Activated CD8-positive, alpha-beta T cell treated with anti-CD3 and anti-CD28 coated beads, Interleukin-2, amount 10 ng/mL, durations not matched to agents 7 days and 5 days (primary cell): ENCODE measurements at regions not wholly inside any gene's neighbourhood (a gene's known extent, or its start where the extent isn't known, plus 50 kb on each side); places are given as distances from the start of the nearest gene placed in this dataset.

ENCODE experiments used
- ATAC-seq: fragments of 150-1000 bp; cut with Tn5 transposase; one replicate; pipeline ENCODE4 v1.10.0; 2021; ENCODE audit warnings: moderate library complexity
- CTCF ChIA-PET: fragments of 350-600 bp; sonication (Branson Sonifier 250); formaldehyde crosslinking; loops from one replicate; lab custom pipeline; 2021; ENCODE audit warnings: antibody characterized with exemption; lab: Charles Lee
- POLR2A ChIA-PET: fragments of 350-600 bp; sonication (Branson Sonifier 250); formaldehyde crosslinking; loops from one replicate; lab custom pipeline; 2021; ENCODE audit warnings: antibody characterized with exemption; lab: Charles Lee
- DNase-seq: peaks from one replicate; pipeline ENCODE4 v3.0.0-alpha.2; 2020
- H3K27ac Mint-ChIP-seq: one replicate; pipeline ENCODE4 v1.8.0; 2021; ENCODE audit warnings: mild to moderate bottlenecking, mixed read lengths
- H3K27me3 Mint-ChIP-seq: one replicate; pipeline ENCODE4 v1.8.0; 2021; ENCODE audit warnings: low read depth, mixed read lengths
- H3K36me3 Mint-ChIP-seq: one replicate; pipeline ENCODE4 v1.8.0; 2021; ENCODE audit warnings: low read depth, mixed read lengths
- H3K4me1 Mint-ChIP-seq: one replicate; pipeline ENCODE4 v1.8.0; 2021; ENCODE audit warnings: low read depth, mixed read lengths
- H3K4me3 Mint-ChIP-seq: one replicate; pipeline ENCODE4 v1.8.0; 2021; ENCODE audit warnings: mild to moderate bottlenecking, mixed read lengths
- H3K9me3 Mint-ChIP-seq: one replicate; pipeline ENCODE4 v1.8.0; 2022; ENCODE audit warnings: mixed read lengths; ENCODE audit not compliant: insufficient read depth

DNA sequence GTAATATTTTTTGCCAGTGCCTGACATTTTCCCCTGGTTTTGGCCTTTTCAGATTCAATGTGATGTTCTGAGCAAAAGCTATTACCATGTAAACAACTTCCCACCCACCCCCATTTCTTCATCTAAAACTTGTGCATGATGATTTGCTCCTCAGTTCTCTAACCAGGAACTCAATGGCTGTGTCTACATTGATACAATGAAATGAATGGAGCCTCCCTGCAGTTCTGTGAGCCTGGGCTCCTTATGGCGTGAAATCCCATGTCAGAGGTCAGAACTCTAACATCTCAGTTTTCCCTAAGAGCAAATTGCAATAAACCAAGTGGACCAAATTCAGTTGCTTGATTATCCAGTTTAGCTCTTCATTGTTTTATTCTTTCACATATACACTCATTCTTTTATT lies 534.8 kb upstream of the LCORL start:
- H3K27me3 Mint-ChIP-seq, result no peaks in the 10 kb centered on the region
- no peak overlapping the region for H3K27ac Mint-ChIP-seq
- ChIA-PET CTCF (no interaction called here), POLR2A (no interaction called here)
- DNase-seq (no peak), ATAC-seq (no peak)
- no peaks in the 10 kb centered on the region for H3K4me1 Mint-ChIP-seq
- no peak overlapping the region for H3K4me3 Mint-ChIP-seq
- H3K9me3 Mint-ChIP-seq, result no peaks in the 10 kb centered on the region
- H3K36me3 Mint-ChIP-seq, result no peaks in the 10 kb centered on the region

DNA sequence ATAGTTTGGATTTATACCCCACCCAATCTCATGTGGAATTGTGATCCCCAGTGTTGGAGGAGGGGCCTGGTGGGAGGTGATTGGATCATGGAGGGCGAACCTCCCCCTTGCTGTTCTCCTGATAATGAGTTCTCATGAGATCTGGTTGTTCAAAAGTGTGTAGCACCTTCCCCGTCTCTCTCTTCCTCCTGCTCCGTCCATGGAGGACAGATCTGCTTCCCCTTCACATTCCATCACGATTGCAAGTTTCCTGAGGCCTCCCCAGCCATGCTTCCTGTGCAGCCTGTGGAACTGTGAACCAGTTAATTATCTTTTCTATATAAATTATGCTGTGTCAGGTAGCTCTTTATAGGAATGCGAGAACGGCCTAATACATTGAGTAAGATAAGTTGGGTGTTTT lies 518.8 kb upstream of the LCORL start:
- DNase-seq, result no peak
- no peak for ATAC-seq
- CTCF ChIA-PET, result no interaction called here
- H3K36me3 Mint-ChIP-seq, result no peaks in the 10 kb centered on the region
- no peaks in the 10 kb centered on the region for H3K27me3 Mint-ChIP-seq
- no peaks in the 10 kb centered on the region for H3K9me3 Mint-ChIP-seq
- H3K27ac Mint-ChIP-seq, result no peak overlapping the region
- no peaks in the 10 kb centered on the region for H3K4me1 Mint-ChIP-seq
- POLR2A ChIA-PET, result no interaction called here
- H3K4me3 Mint-ChIP-seq, result no peak overlapping the region

DNA sequence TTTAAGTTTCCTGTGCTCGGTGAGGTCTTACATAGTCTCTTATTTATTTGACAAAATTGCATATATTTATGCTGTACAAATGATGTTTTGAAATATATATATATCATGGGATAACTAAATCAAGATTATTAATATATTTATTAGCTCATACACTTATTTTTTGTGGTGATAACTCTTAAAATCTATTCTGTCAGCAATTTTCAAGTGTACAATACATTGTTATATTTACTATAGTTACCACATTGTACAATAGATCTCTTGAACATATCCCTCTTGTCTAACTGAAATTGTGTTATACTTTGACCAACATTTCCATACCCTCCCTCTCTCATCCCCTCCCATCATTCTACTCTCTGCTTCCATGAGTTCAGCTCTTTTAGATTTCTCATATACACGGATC lies 516.6 kb upstream of the LCORL start:
- H3K27ac Mint-ChIP-seq, result no peak overlapping the region
- H3K4me1 Mint-ChIP-seq, result no peaks in the 10 kb centered on the region
- H3K27me3 Mint-ChIP-seq, result no peaks in the 10 kb centered on the region
- no peaks in the 10 kb centered on the region for H3K9me3 Mint-ChIP-seq
- H3K36me3 Mint-ChIP-seq, result no peaks in the 10 kb centered on the region
- ATAC-seq (no peak), DNase-seq (no peak)
- ChIA-PET CTCF (no interaction called here), POLR2A (no interaction called here)
- no peak overlapping the region for H3K4me3 Mint-ChIP-seq

DNA sequence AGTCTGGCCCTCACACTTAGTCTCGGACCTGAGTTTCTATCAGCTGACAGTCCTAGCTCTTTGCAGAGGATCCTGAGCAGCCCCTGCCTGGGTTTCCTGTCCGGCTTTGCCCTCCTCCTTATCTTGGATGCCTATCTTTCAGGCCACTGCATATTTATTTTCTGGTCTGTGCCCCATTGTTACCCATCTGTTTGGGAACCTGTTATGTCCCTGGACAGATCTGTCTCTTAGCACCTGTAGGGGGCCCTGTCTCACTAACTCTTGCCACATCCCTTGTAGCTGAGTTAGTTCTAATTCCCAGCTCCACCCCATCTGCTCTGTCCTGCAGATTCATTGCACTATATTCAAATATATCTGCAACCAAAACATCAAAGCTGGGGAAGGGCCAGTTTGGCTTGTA lies 514.9 kb upstream of the LCORL start:
- no peaks in the 10 kb centered on the region for H3K4me1 Mint-ChIP-seq
- no peaks in the 10 kb centered on the region for H3K9me3 Mint-ChIP-seq
- H3K27me3 Mint-ChIP-seq, result no peaks in the 10 kb centered on the region
- CTCF ChIA-PET, result no interaction called here
- H3K4me3 Mint-ChIP-seq, result no peak overlapping the region
- H3K27ac Mint-ChIP-seq, result no peak overlapping the region
- POLR2A ChIA-PET, result no interaction called here
- DNase-seq, result no peak
- H3K36me3 Mint-ChIP-seq, result no peaks in the 10 kb centered on the region
- no peak for ATAC-seq

DNA sequence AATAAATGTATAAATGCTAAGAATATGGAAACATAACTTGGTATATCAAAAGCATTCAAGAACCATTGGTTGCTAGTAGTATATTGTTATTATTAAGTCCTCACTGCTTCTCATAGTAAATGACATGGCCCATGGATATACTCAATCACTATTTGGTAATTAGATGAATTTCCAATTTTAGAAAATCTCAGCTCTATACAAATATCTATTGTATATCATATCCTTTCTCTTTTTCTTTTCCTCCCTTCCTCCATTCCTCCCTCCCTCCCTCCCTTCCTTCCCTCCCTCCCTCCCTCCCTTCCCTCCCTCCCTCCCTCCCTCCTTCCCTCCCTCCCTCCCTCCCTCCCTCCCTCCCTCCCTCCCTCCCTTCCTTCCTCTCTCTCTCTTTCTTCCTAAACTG lies 514.4 kb upstream of the LCORL start:
- H3K36me3 Mint-ChIP-seq, result no peaks in the 10 kb centered on the region
- H3K4me3 Mint-ChIP-seq, result no peak overlapping the region
- H3K4me1 Mint-ChIP-seq, result no peaks in the 10 kb centered on the region
- H3K27me3 Mint-ChIP-seq, result no peaks in the 10 kb centered on the region
- H3K27ac Mint-ChIP-seq, result no peak overlapping the region
- H3K9me3 Mint-ChIP-seq, result no peaks in the 10 kb centered on the region
- ATAC-seq (no peak), DNase-seq (no peak)
- CTCF ChIA-PET, result no interaction called here
- POLR2A ChIA-PET, result no interaction called here

DNA sequence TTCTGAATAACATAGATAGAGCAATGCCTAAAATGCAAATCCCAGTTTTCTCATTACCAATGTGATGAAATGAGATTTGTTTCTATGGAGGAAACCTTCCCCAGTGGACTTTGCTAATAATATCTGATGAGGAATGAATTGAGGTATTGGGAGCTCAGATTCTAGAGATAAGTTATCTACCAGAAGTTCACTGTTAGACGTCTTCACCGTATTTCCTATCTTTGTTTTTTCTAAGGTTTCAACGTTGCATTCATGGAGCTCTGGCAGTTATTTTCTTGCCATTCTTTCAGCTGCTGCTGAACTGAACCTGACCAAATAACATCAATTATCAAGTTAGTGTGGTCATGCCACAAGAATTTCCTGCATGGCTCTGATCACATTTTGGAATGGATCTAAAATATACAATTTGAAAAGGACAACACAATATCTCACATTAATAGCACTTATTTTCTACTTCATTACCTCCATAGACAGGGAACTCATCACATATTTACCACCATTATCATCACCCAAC lies 511.8 kb upstream of the LCORL start:
- Mint-ChIP-seq H3K9me3 (no peaks in the 10 kb centered on the region), H3K36me3 (no peaks in the 10 kb centered on the region), H3K27ac (no peak overlapping the region), H3K4me3 (no peak overlapping the region), H3K4me1 (no peaks in the 10 kb centered on the region), H3K27me3 (no peaks in the 10 kb centered on the region)
- CTCF ChIA-PET, result no interaction called here
- DNase-seq (no peak), ATAC-seq (no peak)
- POLR2A ChIA-PET, result no interaction called here

DNA sequence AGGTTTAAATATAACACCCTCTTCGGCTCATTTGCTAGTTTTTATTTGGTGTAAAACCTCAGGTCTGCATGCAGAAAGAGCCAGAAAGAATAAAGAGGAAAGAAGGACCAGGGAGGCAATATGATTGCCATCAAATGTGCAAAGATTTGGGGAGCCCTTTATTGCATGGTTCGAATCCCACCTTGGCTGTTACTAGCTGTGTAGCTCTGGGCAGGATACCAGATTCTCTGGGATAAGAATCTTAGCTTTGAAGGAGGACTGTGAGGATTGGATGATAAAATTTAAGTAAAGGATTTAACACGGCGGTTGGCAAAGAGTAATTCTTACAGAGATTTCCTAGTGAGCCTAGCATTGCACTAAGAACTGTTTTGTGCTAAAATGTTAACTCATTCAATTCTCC lies 510.2 kb upstream of the LCORL start:
- no peak for DNase-seq
- Mint-ChIP-seq H3K4me3 (no peak overlapping the region), H3K27ac (no peak overlapping the region), H3K27me3 (no peaks in the 10 kb centered on the region), H3K4me1 (no peaks in the 10 kb centered on the region), H3K36me3 (no peaks in the 10 kb centered on the region), H3K9me3 (no peaks in the 10 kb centered on the region)
- ATAC-seq, result no peak
- CTCF ChIA-PET, result no interaction called here
- POLR2A ChIA-PET, result no interaction called here

DNA sequence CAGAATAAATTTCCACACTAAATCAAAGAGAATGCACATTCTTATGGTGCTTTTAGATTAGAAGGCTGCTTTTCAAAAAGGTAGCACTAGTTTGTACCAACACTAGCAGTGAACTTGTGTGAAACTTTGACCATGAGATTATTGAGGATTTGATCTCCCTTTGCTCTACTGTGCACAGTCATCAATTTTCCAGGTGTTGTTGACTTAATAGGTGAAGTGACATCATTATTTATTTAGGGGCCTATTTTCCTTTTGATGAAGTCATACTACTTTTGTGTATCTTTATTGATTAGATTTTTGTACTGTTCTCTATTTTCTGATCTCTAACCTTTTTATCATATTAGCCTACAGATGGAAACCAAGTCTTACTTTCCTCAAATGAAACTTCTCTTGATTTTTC lies 507.9 kb upstream of the LCORL start:
- CTCF ChIA-PET, result no interaction called here
- Mint-ChIP-seq H3K36me3 (no peaks in the 10 kb centered on the region), H3K4me1 (no peaks in the 10 kb centered on the region), H3K4me3 (no peak overlapping the region), H3K27ac (no peak overlapping the region), H3K9me3 (no peaks in the 10 kb centered on the region), H3K27me3 (no peaks in the 10 kb centered on the region)
- no peak for DNase-seq
- ATAC-seq, result no peak
- POLR2A ChIA-PET, result no interaction called here

DNA sequence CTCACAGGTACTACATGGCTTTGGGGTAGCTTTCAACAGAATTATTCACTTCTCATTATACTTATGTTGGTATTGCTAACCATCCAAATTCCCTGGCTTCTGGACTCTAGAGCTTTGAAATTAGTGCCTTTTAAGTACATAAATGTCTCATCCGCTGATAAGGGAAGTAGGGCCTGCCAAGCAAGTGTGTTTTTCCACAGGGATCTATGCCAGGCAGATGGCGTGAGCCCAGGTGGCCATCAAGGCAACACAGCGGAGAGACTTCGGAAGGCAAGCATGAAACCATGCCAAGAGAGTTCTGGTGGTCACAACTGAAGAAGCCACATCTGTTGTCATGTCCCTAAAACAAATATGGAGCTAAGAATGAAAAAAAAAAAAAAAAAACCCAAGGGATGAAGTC lies 503.1 kb upstream of the LCORL start:
- H3K4me3 Mint-ChIP-seq, result no peak overlapping the region
- no peaks in the 10 kb centered on the region for H3K9me3 Mint-ChIP-seq
- H3K27ac Mint-ChIP-seq, result no peak overlapping the region
- H3K4me1 Mint-ChIP-seq, result no peaks in the 10 kb centered on the region
- ATAC-seq, result no peak
- no peaks in the 10 kb centered on the region for H3K27me3 Mint-ChIP-seq
- no peaks in the 10 kb centered on the region for H3K36me3 Mint-ChIP-seq
- POLR2A ChIA-PET, result no interaction called here
- DNase-seq, result no peak
- CTCF ChIA-PET, result no interaction called here

DNA sequence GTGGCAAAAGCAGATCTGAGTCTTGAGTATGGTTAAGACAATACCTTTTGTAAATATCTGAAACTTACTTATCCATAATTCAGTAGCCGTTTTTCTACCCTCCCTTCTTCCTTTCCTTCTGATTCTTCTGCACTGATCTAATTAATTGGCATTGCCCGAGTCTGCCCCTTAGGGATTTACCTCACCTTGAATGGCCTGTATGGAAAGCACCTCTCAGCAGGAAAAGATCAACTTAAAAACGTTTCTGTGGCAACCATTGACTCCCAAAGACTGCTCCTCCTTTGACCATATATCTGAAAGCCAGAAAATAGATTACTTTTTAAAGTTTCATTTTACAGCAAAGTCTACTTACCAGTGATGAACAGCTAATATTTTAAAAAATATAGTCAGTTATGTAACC lies 496.5 kb upstream of the LCORL start:
- no peak overlapping the region for H3K27ac Mint-ChIP-seq
- CTCF ChIA-PET, result no interaction called here
- ATAC-seq (no peak), DNase-seq (no peak)
- no peaks in the 10 kb centered on the region for H3K9me3 Mint-ChIP-seq
- H3K36me3 Mint-ChIP-seq, result no peaks in the 10 kb centered on the region
- H3K4me3 Mint-ChIP-seq, result no peak overlapping the region
- POLR2A ChIA-PET, result no interaction called here
- no peaks in the 10 kb centered on the region for H3K4me1 Mint-ChIP-seq
- no peaks in the 10 kb centered on the region for H3K27me3 Mint-ChIP-seq

DNA sequence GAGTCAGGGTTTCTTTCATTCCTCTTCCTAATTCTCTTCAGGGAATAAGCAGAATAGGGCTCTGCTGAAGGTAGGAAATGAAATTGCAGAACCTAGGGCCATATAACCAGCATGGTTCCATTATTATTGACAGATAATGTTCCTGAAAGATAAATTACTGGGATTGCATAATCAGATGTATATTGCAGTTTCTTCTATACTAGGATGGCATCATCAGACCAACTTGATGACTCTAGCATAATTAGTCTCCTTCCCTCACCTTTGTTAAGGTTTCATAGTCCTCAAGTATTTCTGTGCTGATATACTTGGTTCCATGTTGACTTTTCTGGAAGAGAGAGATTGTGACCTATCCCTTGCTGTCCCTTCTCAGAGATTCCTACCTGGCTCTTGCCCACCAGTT lies 492.3 kb upstream of the LCORL start:
- Mint-ChIP-seq H3K4me3 (no peak overlapping the region), H3K27me3 (no peaks in the 10 kb centered on the region), H3K36me3 (no peaks in the 10 kb centered on the region), H3K27ac (no peak overlapping the region), H3K4me1 (no peaks in the 10 kb centered on the region), H3K9me3 (no peaks in the 10 kb centered on the region)
- ATAC-seq (no peak), DNase-seq (no peak)
- ChIA-PET CTCF (no interaction called here), POLR2A (no interaction called here)

DNA sequence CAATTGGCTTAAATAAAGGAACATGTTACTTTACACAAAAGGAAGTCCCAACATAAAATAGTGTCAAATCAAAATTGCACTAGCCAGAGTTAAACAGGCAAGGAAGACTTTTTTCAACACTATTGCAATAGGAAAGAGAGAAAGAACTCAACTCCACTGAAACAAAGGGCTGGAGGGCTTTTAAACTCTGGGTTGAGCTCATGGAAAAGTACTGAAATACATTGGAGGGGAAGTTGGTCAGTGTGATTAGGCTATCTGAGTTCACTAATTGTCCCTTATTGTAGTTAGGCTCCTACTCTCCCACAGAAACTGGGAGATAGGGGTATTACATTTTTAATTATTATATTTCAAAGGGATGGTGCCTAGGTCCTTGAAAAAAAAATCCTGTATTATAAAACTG lies 491.2 kb upstream of the LCORL start:
- Mint-ChIP-seq H3K27ac (no peak overlapping the region), H3K36me3 (no peaks in the 10 kb centered on the region), H3K4me3 (no peak overlapping the region), H3K9me3 (no peaks in the 10 kb centered on the region), H3K27me3 (no peaks in the 10 kb centered on the region), H3K4me1 (no peaks in the 10 kb centered on the region)
- ATAC-seq, result no peak
- no peak for DNase-seq
- CTCF ChIA-PET, result no interaction called here
- POLR2A ChIA-PET, result no interaction called here

DNA sequence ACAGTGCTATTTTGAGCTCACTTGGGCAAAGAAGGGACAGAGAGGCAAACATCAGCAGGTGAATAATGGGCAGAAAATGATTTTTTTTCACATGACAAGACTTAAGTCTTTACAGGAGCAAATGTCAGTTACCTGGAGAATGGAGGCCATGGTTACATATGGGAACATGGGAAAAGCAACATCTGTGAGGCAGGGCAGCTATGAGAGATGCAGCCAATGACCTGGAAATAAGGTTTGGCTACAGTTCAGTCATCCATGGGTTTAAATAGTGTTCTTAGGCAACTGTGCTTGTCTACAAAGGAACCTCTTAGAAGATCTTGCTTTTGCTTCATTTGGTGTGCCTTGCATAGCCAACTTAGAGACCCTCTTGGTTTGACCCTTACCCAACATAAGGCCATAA lies 490.2 kb upstream of the LCORL start:
- no peak for ATAC-seq
- Mint-ChIP-seq H3K36me3 (no peaks in the 10 kb centered on the region), H3K4me3 (no peak overlapping the region), H3K27ac (no peak overlapping the region), H3K9me3 (no peaks in the 10 kb centered on the region), H3K4me1 (no peaks in the 10 kb centered on the region), H3K27me3 (no peaks in the 10 kb centered on the region)
- CTCF ChIA-PET, result no interaction called here
- POLR2A ChIA-PET, result no interaction called here
- no peak for DNase-seq
